MM.1S (cell line): ENCODE measurements at regions not wholly inside any gene's neighbourhood (a gene's known extent, or its start where the extent isn't known, plus 50 kb on each side); places are given as distances from the start of the nearest gene placed in this dataset.
A peak's percentile ranks its signal among the peaks of the same experiment; 100 is the strongest.

Experiments
- DNase-seq: peaks from one replicate; pipeline ENCODE4 v3.0.0-alpha.2; 2015
- H2AFZ ChIP-seq: fragments of 300-600 bp; sonication (generic); 2 replicates; pipeline ENCODE4 v1.6.0; 2016; ENCODE audit warnings: antibody characterized with exemption, low read length
- H3F3A ChIP-seq: fragments of 300-600 bp; sonication (generic); 2 replicates; pipeline ENCODE4 v1.6.1; 2016; ENCODE audit warnings: mild to moderate bottlenecking, antibody characterized with exemption, low read length, moderate library complexity, mixed read lengths; ENCODE audit not compliant: insufficient read depth
- H3K27ac ChIP-seq: fragments of 300-600 bp; sonication (generic); 2 replicates; pipeline ENCODE4 v1.5.1; 2016; ENCODE audit warnings: mild to moderate bottlenecking, low read length
- H3K27me3 ChIP-seq: fragments of 300-600 bp; sonication (generic); replicated peaks from 2 replicates; pipeline ENCODE4 v1.6.0; 2016; ENCODE audit warnings: low read length; ENCODE audit not compliant: insufficient read depth
- H3K36me3 ChIP-seq: fragments of 300-600 bp; sonication (generic); replicated peaks from 2 replicates; pipeline ENCODE4 v1.6.1; 2016; ENCODE audit warnings: mild to moderate bottlenecking, low read length, mixed read lengths; ENCODE audit not compliant: insufficient read depth
- H3K4me1 ChIP-seq: fragments of 300-600 bp; sonication (generic); 2 replicates; pipeline ENCODE4 v1.6.1; 2016; ENCODE audit warnings: low read length, mixed read lengths
- H3K4me2 ChIP-seq: fragments of 300-600 bp; sonication (generic); 2 replicates; pipeline ENCODE4 v1.6.0; 2016; ENCODE audit warnings: low read depth, low read length
- H3K4me3 ChIP-seq: fragments of 300-600 bp; sonication (generic); 2 replicates; pipeline ENCODE4 v1.5.1; 2016; ENCODE audit warnings: low read length, mixed read lengths
- H3K79me2 ChIP-seq: fragments of 300-600 bp; sonication (generic); 2 replicates; pipeline ENCODE4 v1.6.1; 2016; ENCODE audit warnings: mixed run types, low read length, mixed read lengths
- H3K9ac ChIP-seq: fragments of 300-600 bp; sonication (generic); 2 replicates; pipeline ENCODE4 v1.6.1; 2016; ENCODE audit warnings: low read length, mixed read lengths
- H3K9me2 ChIP-seq: fragments of 300-600 bp; sonication (generic); replicated peaks from 2 replicates; pipeline ENCODE4 v1.6.1; 2016; ENCODE audit warnings: mild to moderate bottlenecking, low read length, mixed read lengths; ENCODE audit not compliant: insufficient read depth
- H3K9me3 ChIP-seq: fragments of 300-600 bp; sonication (generic); replicated peaks from 2 replicates; pipeline ENCODE4 v1.6.1; 2016; ENCODE audit warnings: mild to moderate bottlenecking, low read length, mixed read lengths; ENCODE audit not compliant: insufficient read depth
- H4K20me1 ChIP-seq: fragments of 300-600 bp; sonication (generic); 2 replicates; pipeline ENCODE4 v1.6.1; 2016; ENCODE audit warnings: mild to moderate bottlenecking, low read length, moderate library complexity, mixed read lengths; ENCODE audit not compliant: insufficient read depth
- CTCF ChIP-seq: fragments of 300-600 bp; sonication (generic); IDR thresholded peaks from 2 replicates; pipeline ENCODE4 v1.5.1; 2016; ENCODE audit warnings: antibody characterized with exemption, low read length, mixed read lengths
- EZH2 ChIP-seq: fragments of 300-600 bp; sonication (generic); optimal IDR thresholded peaks from 2 replicates; pipeline ENCODE3; 2017; ENCODE audit warnings: low read depth, mild to moderate bottlenecking, antibody characterized with exemption, low read length, mixed read lengths
- EZH2phosphoT487 ChIP-seq: fragments of 300-600 bp; sonication (generic); IDR thresholded peaks from 2 replicates; pipeline ENCODE4 v1.6.1; 2018; ENCODE audit warnings: antibody characterized with exemption, low read length

- peak overlapping the region; percentile 60; the same call in 1 of the 2 replicates for H3K27ac ChIP-seq
- no peaks in the 10 kb centered on the region for H3K9me2 ChIP-seq
- no peaks in the 10 kb centered on the region for H3K27me3 ChIP-seq
- no peaks in the 10 kb centered on the region for H3K79me2 ChIP-seq
- peaks cover 33% of the 10 kb centered on the region for H3K4me1 ChIP-seq
- H3K9ac ChIP-seq, result no peak overlapping the region
- H4K20me1 ChIP-seq, result no peaks in the 10 kb centered on the region
- H3F3A ChIP-seq, result peaks cover 14% of the 10 kb centered on the region
- H3K4me2 ChIP-seq, result no peak overlapping the region
- H3K9me3 ChIP-seq, result no peaks in the 10 kb centered on the region
- H3K4me3 ChIP-seq, result no peak overlapping the region
- TF ChIP-seq EZH2phosphoT487, result no peak
- TF ChIP-seq CTCF, result no peak
- no peak for TF ChIP-seq EZH2
- no peak overlapping the region for H2AFZ ChIP-seq
- no peaks in the 10 kb centered on the region for H3K36me3 ChIP-seq
- DNase-seq, result no peak
Observed at GRCh38 chr11:128301756-128302155, 285.6 kb downstream of the ETS1 start.

- no peak overlapping the region for H3K4me3 ChIP-seq
- H3K4me2 ChIP-seq, result no peak overlapping the region
- no peak for DNase-seq
- no peak overlapping the region for H3K9ac ChIP-seq
- peaks cover 33% of the 10 kb centered on the region for H3K4me1 ChIP-seq
- H2AFZ ChIP-seq, result no peak overlapping the region
- TF ChIP-seq EZH2phosphoT487, result no peak
- no peak for TF ChIP-seq EZH2
- no peak for TF ChIP-seq CTCF
- no peaks in the 10 kb centered on the region for H4K20me1 ChIP-seq
- H3K79me2 ChIP-seq, result no peaks in the 10 kb centered on the region
- no peaks in the 10 kb centered on the region for H3K9me3 ChIP-seq
- no peaks in the 10 kb centered on the region for H3K36me3 ChIP-seq
- no peak overlapping the region for H3K27ac ChIP-seq
- H3K9me2 ChIP-seq, result no peaks in the 10 kb centered on the region
- no peaks in the 10 kb centered on the region for H3K27me3 ChIP-seq
- H3F3A ChIP-seq, result peaks cover 14% of the 10 kb centered on the region
Observed at GRCh38 chr11:128300785-128301184, 286.6 kb downstream of the ETS1 start.

GRCh38 chr11:128299132-128299726 is 288.1 kb downstream of the ETS1 start:
- no peak overlapping the region for H3K4me2 ChIP-seq
- no peak for DNase-seq
- H3K9me3 ChIP-seq, result no peaks in the 10 kb centered on the region
- H3F3A ChIP-seq, result peaks cover 14% of the 10 kb centered on the region
- H2AFZ ChIP-seq, result no peak overlapping the region
- no peak overlapping the region for H3K27ac ChIP-seq
- no peaks in the 10 kb centered on the region for H3K9me2 ChIP-seq
- H3K36me3 ChIP-seq, result no peaks in the 10 kb centered on the region
- no peaks in the 10 kb centered on the region for H4K20me1 ChIP-seq
- TF ChIP-seq EZH2 (no peak), EZH2phosphoT487 (no peak)
- no peak overlapping the region for H3K9ac ChIP-seq
- H3K4me1 ChIP-seq, result peaks cover 23% of the 10 kb centered on the region
- no peaks in the 10 kb centered on the region for H3K27me3 ChIP-seq
- no peak overlapping the region for H3K4me3 ChIP-seq
- H3K79me2 ChIP-seq, result no peaks in the 10 kb centered on the region

- Histone ChIP-seq H4K20me1 (no peaks in the 10 kb centered on the region), H3K27me3 (no peaks in the 10 kb centered on the region), H3K4me2 (no peak overlapping the region), H3K9me2 (no peaks in the 10 kb centered on the region), H3K36me3 (no peaks in the 10 kb centered on the region), H3K79me2 (no peaks in the 10 kb centered on the region), H3K4me1 (peaks cover 13% of the 10 kb centered on the region), H3K9me3 (no peaks in the 10 kb centered on the region), H3F3A (peaks cover 14% of the 10 kb centered on the region), H3K4me3 (no peak overlapping the region), H3K9ac (no peak overlapping the region), H3K27ac (no peak overlapping the region), H2AFZ (no peak overlapping the region)
- TF ChIP-seq EZH2phosphoT487 (no peak), CTCF (no peak)
- no peak for DNase-seq
Observed at GRCh38 chr11:128298271-128298670, 289.1 kb downstream of the ETS1 start.
